T47D (cell line): ENCODE measurements at regions not wholly inside any gene's neighbourhood (a gene's known extent, or its start where the extent isn't known, plus 50 kb on each side); places are given as distances from the start of the nearest gene placed in this dataset.
"Not testable (repeated sequence)": the region's sequence is repeated elsewhere in the genome, so short reads cannot be mapped to it uniquely, and the experiment has no call there.

ENCODE experiments used
- DNase-seq, 2 experiments: peaks; one replicate each; pipeline versions ENCODE4 v3.0.0 to v3.0.0-alpha.2; 2011 to 2012; ENCODE audit warnings: low read depth in 1 of 2, low spot score in 1 of 2
- JUND ChIP-seq: IDR thresholded peaks from 2 replicates; pipeline ENCODE4 v1.6.1; 2012; ENCODE audit warnings: low read depth
- in situ Hi-C: cut with HindIII; loops from 2 replicates; pipeline ENCODE4 v1.10.0; 2016; ENCODE audit warnings: low sequenced_read_pairs, low pct_unique_long_range_greater_than_20kb

- no peak for DNase-seq
- in situ Hi-C loops, result no loop called here
- no peak for TF ChIP-seq JUND
Measured at GRCh38 chr6:78259935-78260334, 607.1 kb downstream of the MEI4 start.

GRCh38 chr6:78260427-78260826 lies 606.9 kb upstream of the IRAK1BP1 start:
- in situ Hi-C loops, DNase-seq: not testable (repeated sequence)

GRCh38 chr6:78268591-78269452 lies 598.5 kb upstream of the IRAK1BP1 start:
- in situ Hi-C loops, result no loop called here
- no peak for DNase-seq
- no peak for TF ChIP-seq JUND

- in situ Hi-C loops, result no loop called here
- no peak for DNase-seq
- TF ChIP-seq JUND, result no peak
Measured at GRCh38 chr6:78300885-78301284, 566.5 kb upstream of the IRAK1BP1 start.

GRCh38 chr6:78302411-78302810 lies 564.9 kb upstream of the IRAK1BP1 start:
- in situ Hi-C loops, result no loop called here
- no peak for TF ChIP-seq JUND

GRCh38 chr6:78308025-78308424 lies 559.3 kb upstream of the IRAK1BP1 start:
- DNase-seq, result no peak
- no peak for TF ChIP-seq JUND
- in situ Hi-C loops, result no loop called here

More at GRCh38 chr6:78302411-78302810, 564.9 kb upstream of the IRAK1BP1 start:
- no peak for DNase-seq

GRCh38 chr6:78322068-78322845 lies 545.1 kb upstream of the IRAK1BP1 start:
- in situ Hi-C loops, result no loop called here
- no peak for DNase-seq
- no peak for TF ChIP-seq JUND

- DNase-seq, result no peak
- TF ChIP-seq JUND, result no peak
- in situ Hi-C loops, result no loop called here
Measured at GRCh38 chr6:78324213-78324612, 543.1 kb upstream of the IRAK1BP1 start.

GRCh38 chr6:78340755-78341154 lies 526.6 kb upstream of the IRAK1BP1 start:
- no peak for DNase-seq
- in situ Hi-C loops, result no loop called here
- no peak for TF ChIP-seq JUND

- no peak for TF ChIP-seq JUND
- in situ Hi-C loops, result no loop called here
- no peak for DNase-seq
Measured at GRCh38 chr6:78345882-78346281, 521.5 kb upstream of the IRAK1BP1 start.

GRCh38 chr6:78347191-78347916 lies 520.0 kb upstream of the IRAK1BP1 start:
- in situ Hi-C loops, result no loop called here
- no peak for TF ChIP-seq JUND
- DNase-seq, result no peak

- no peak for TF ChIP-seq JUND
- DNase-seq, result no peak
- in situ Hi-C loops, result no loop called here
Measured at GRCh38 chr6:78353040-78353439, 514.3 kb upstream of the IRAK1BP1 start.
